GM12878 (cell line): ENCODE measurements at regions not wholly inside any gene's neighbourhood (a gene's known extent, or its start where the extent isn't known, plus 50 kb on each side); places are given as distances from the start of the nearest gene placed in this dataset.

Source experiments
- ATAC-seq: fragments of 200-7000 bp; cut with Tn5 transposase; 3 replicates; pipeline ENCODE4 v1.9.1; 2020; ENCODE audit warnings: mild to moderate bottlenecking, moderate library complexity
- BruUV-seq: library from RNA; stranded (reverse); fragments of 400-500 nt; replicated peaks from 2 replicates; lab custom pipeline; 2021; lab: Mats Ljungman, UMichigan
- CTCF ChIA-PET: fragments of 300-600 bp; sonication (Branson Sonifier 250); formaldehyde crosslinking; extraction: SDS; loops from one replicate; lab custom pipeline; 2021; ENCODE audit warnings: inconsistent platforms; lab: Yijun Ruan, JAX
- POLR2A ChIA-PET: fragments of 350-600 bp; formaldehyde crosslinking; extraction: SDS; loops from one replicate; lab custom pipeline; 2021; ENCODE audit warnings: inconsistent platforms; lab: Charles Lee
- RAD21 ChIA-PET: fragments of 300-600 bp; sonication (Branson Sonifier 250); formaldehyde crosslinking; loops from one replicate; lab custom pipeline; 2023; ENCODE audit warnings: antibody characterized with exemption; ENCODE audit not compliant: unreplicated experiment; lab: Charles Lee
- SMC1A ChIA-PET: fragments of 300-600 bp; sonication (Branson Sonifier 250); formaldehyde crosslinking; loops from one replicate; lab custom pipeline; 2023; ENCODE audit not compliant: unreplicated experiment, uncharacterized antibody; lab: Charles Lee
- DNase-seq: peaks from one replicate; pipeline ENCODE4 v3.0.0-alpha.2; 2011; ENCODE audit warnings: low read depth, low spot score
- FAIRE-seq: peaks from 3 replicates; lab custom pipeline; 2011; peaks lifted over from hg19 to GRCh38; lab: Jason Lieb, UNC
- H2AFZ ChIP-seq: 2 replicates; pipeline ENCODE4 v1.6.0; 2011; ENCODE audit warnings: low read depth, low read length, control low read depth; ENCODE audit not compliant: control insufficient read depth
- H3K27ac ChIP-seq: 2 replicates; pipeline ENCODE4 v1.5.1; 2011; ENCODE audit warnings: control low read depth; ENCODE audit not compliant: control insufficient read depth, insufficient read depth
- H3K27me3 ChIP-seq, 2 experiments: replicated peaks in 1 of 2; 2 replicates each; pipeline versions ENCODE4 v1.6.0 to v1.6.1; 2011; ENCODE audit warnings: low read length in 1 of 2; ENCODE audit not compliant: control insufficient read depth in 2 of 2, insufficient read depth in 2 of 2
- H3K36me3 ChIP-seq, 2 experiments: 2 replicates each; pipeline ENCODE4 v1.5.1; 2011; ENCODE audit warnings: low read length in 1 of 2; ENCODE audit not compliant: control insufficient read depth in 2 of 2, insufficient read depth in 2 of 2
- H3K4me1 ChIP-seq: 2 replicates; pipeline ENCODE4 v1.6.1; 2011; ENCODE audit warnings: mild to moderate bottlenecking, low read length, moderate library complexity, mixed read lengths; ENCODE audit not compliant: control insufficient read depth, insufficient read depth
- H3K4me2 ChIP-seq: 2 replicates; pipeline ENCODE4 v1.6.0; 2011; ENCODE audit warnings: control low read depth; ENCODE audit not compliant: control insufficient read depth, insufficient read depth
- H3K4me3 ChIP-seq: fragments of 200-600 bp; sonication (generic); 2 replicates; pipeline ENCODE4 v1.5.1; 2016
- H3K79me2 ChIP-seq: 2 replicates; pipeline ENCODE4 v1.6.0; 2011; ENCODE audit warnings: low read length; ENCODE audit not compliant: control insufficient read depth, insufficient read depth
- H3K9ac ChIP-seq: 2 replicates; pipeline ENCODE4 v1.8.0; 2011; ENCODE audit warnings: low read length, control low read depth, mixed read lengths; ENCODE audit not compliant: control insufficient read depth, insufficient read depth
- H3K9me3 ChIP-seq: replicated peaks from 3 replicates; pipeline ENCODE4 v1.5.1; 2011; ENCODE audit warnings: mild to moderate bottlenecking, low read length; ENCODE audit not compliant: control insufficient read depth, insufficient read depth
- H4K20me1 ChIP-seq: 2 replicates; pipeline ENCODE4 v1.6.0; 2011; ENCODE audit not compliant: control insufficient read depth, insufficient read depth
- ATF2 ChIP-seq: IDR thresholded peaks from 2 replicates; pipeline ENCODE4 v1.6.1; 2012; ENCODE audit warnings: low read length, inconsistent platforms
- CBFB ChIP-seq: IDR thresholded peaks from 2 replicates; pipeline ENCODE4 v1.6.1; 2016; ENCODE audit warnings: antibody characterized with exemption, low read depth
- CHD1 ChIP-seq: IDR thresholded peaks from 2 replicates; pipeline ENCODE4 v1.6.1; 2012; ENCODE audit warnings: low read depth, low read length, improper control_type of control experiment
- DPF2 ChIP-seq: fragments of 450-650 bp; IDR thresholded peaks from 2 replicates; pipeline ENCODE4 v1.6.1; 2017; ENCODE audit warnings: mild to moderate bottlenecking
- HCFC1 ChIP-seq: fragments of 150-350 bp; IDR thresholded peaks from 2 replicates; pipeline ENCODE4 v1.6.1; 2014; ENCODE audit warnings: low read length
- LARP7 ChIP-seq: fragments of 450-650 bp; IDR thresholded peaks from 2 replicates; pipeline ENCODE4 v1.6.1; 2017; ENCODE audit warnings: mild to moderate bottlenecking
- PML ChIP-seq: IDR thresholded peaks from 2 replicates; pipeline ENCODE4 v1.6.1; 2012; ENCODE audit warnings: low read length, inconsistent platforms
- RAD21 ChIP-seq: IDR thresholded peaks from 2 replicates; pipeline ENCODE4 v1.6.1; 2011; ENCODE audit warnings: mild to moderate bottlenecking, low read depth, low read length, moderate library complexity; ENCODE audit not compliant: insufficient read depth
- RCOR1 ChIP-seq: conservative IDR thresholded peaks from 2 replicates; pipeline ENCODE4 v1.6.1; 2012; ENCODE audit warnings: low read depth, low read length, improper control_type of control experiment
- RELB ChIP-seq: fragments of 450-650 bp; IDR thresholded peaks from 2 replicates; pipeline ENCODE4 v1.6.1; 2017; ENCODE audit warnings: low read depth, mild to moderate bottlenecking, moderate library complexity
- REST ChIP-seq: IDR thresholded peaks from 2 replicates; pipeline ENCODE4 v1.6.1; 2012; ENCODE audit warnings: mild to moderate bottlenecking, low read depth, low read length
- SMAD5 ChIP-seq: IDR thresholded peaks from 2 replicates; pipeline ENCODE4 v1.6.1; 2016; ENCODE audit warnings: antibody characterized with exemption, low read depth
- ZBED1 ChIP-seq: IDR thresholded peaks from 2 replicates; pipeline ENCODE4 v1.6.1; 2016; ENCODE audit warnings: borderline replicate concordance
- ZBTB33 ChIP-seq: fragments of 450-650 bp; IDR thresholded peaks from 2 replicates; pipeline ENCODE4 v1.6.1; 2017; ENCODE audit warnings: mild to moderate bottlenecking
- WGBS: methylation state at CpG from one replicate; pipeline ENCODE4 v1.1.6; 2016; ENCODE audit warnings: low lambda C conversion rate; ENCODE audit not compliant: insufficient replicate concordance, insufficient coverage; ENCODE audit errors: missing lambda C conversion rate; 5-methylcytosine and 5-hydroxymethylcytosine counted together
- in situ Hi-C: fragments of 300-500 bp; cut with MboI; formaldehyde crosslinking; loops from 9 replicates; pipeline ENCODE4 v1.14.3; 2018; ENCODE audit warnings: mixed read lengths
- intact Hi-C: fragments of 100-400 bp; cut with micrococcal nuclease; formaldehyde crosslinking; loops from one replicate; pipeline ENCODE4 v1.14.2; 2022; ENCODE audit not compliant: unreplicated experiment

GRCh38 chr6:9403736-9404135, 968.4 kb upstream of the SLC35B3 start:
- RAD21 ChIA-PET, result no interaction called here
- no peaks in the 10 kb centered on the region for H3K4me1 ChIP-seq

More at GRCh38 chr6:9403736-9404135, 968.4 kb upstream of the SLC35B3 start:
- Histone ChIP-seq H2AFZ (no peak overlapping the region), H3K79me2 (no peaks in the 10 kb centered on the region), H3K4me2 (no peak overlapping the region), H3K27ac (no peak overlapping the region), H4K20me1 (no peaks in the 10 kb centered on the region), H3K27me3 (no peaks in the 10 kb centered on the region), H3K36me3 (no peaks in the 10 kb centered on the region), H3K9ac (no peak overlapping the region), H3K9me3 (no peaks in the 10 kb centered on the region), H3K4me3 (no peak overlapping the region)
- FAIRE-seq (no peak), DNase-seq (no peak), ATAC-seq (no peak)
- 0% methylated on average over 2 of the region's 2 CpGs for WGBS
- TF ChIP-seq RELB, result no peak
- TF ChIP-seq PML, result no peak
- no peak for TF ChIP-seq CBFB
- TF ChIP-seq LARP7, result no peak
- TF ChIP-seq REST, result no peak
- TF ChIP-seq ATF2, result no peak
- no peak for TF ChIP-seq DPF2
- TF ChIP-seq SMAD5, result no peak
- TF ChIP-seq ZBTB33, result no peak
- TF ChIP-seq RCOR1, result no peak
- TF ChIP-seq CHD1, result no peak
- TF ChIP-seq RAD21, result no peak
- no peak for TF ChIP-seq ZBED1
- no peak for TF ChIP-seq HCFC1
- CTCF ChIA-PET, result interaction anchor here (1.0 to 1.2 kb wide), 2 partner anchors 9 to 20 kb away, joined by 3 to 4 read pairs; no protein-coding TSS in a partner anchor
- intact Hi-C loops, result no loop called here
- SMC1A ChIA-PET, result interaction anchor here (0.9 kb wide), 1 partner anchor 74 kb away, joined by 3 read pairs; no protein-coding TSS in a partner anchor
- BruUV-seq, result no TSS peak
- POLR2A ChIA-PET, result no interaction called here
- in situ Hi-C loops, result no loop called here
